Heart right ventricle (tissue), 16 donors: ENCODE measurements at regions not wholly inside any gene's neighbourhood (a gene's known extent, or its start where the extent isn't known, plus 50 kb on each side); places are given as distances from the start of the nearest gene placed in this dataset.

ENCODE experiments used
- ATAC-seq, 8 donors: fragments of 200-7000 bp; cut with Tn5 transposase; one replicate each; pipeline ENCODE4 v1.9.1; 2020; ENCODE audit warnings: mild to moderate bottlenecking in 8 of 8, moderate library complexity in 8 of 8, moderate number of reproducible peaks in 1 of 8
- DNase-seq, 2 donors: peaks; one replicate each; pipeline ENCODE4 v3.0.0-alpha.2; 2020
- H3K27ac ChIP-seq, 10 donors: fragments of 200-600 bp; sonication (generic) in 2 of 10; one replicate each; pipeline versions ENCODE4 v1.5.0 to v1.8.0; 2020 to 2022; ENCODE audit warnings: mild to moderate bottlenecking in 3 of 10
- H3K27me3 ChIP-seq, 7 donors: fragments of 200-600 bp; one replicate each; pipeline ENCODE4 v1.8.0; 2021 to 2022; ENCODE audit warnings: mild to moderate bottlenecking in 2 of 7
- H3K36me3 ChIP-seq, 9 donors: fragments of 200-600 bp; sonication (generic) in 1 of 9; one replicate each; pipeline versions ENCODE4 v1.5.0 to v1.8.0; 2020 to 2022; ENCODE audit warnings: mild to moderate bottlenecking in 2 of 9
- H3K4me1 ChIP-seq, 9 donors: fragments of 200-600 bp; sonication (generic) in 1 of 9; one replicate each; pipeline versions ENCODE4 v1.5.0 to v1.8.0; 2020 to 2022; ENCODE audit warnings: mild to moderate bottlenecking in 4 of 9
- H3K4me3 ChIP-seq, 10 donors: fragments of 200-600 bp; sonication (generic) in 2 of 10; one replicate each; pipeline versions ENCODE4 v1.5.0 to v1.8.0; 2020 to 2022; ENCODE audit warnings: mild to moderate bottlenecking in 7 of 10, moderate library complexity in 2 of 10
- H3K9me3 ChIP-seq, 11 donors: fragments of 200-600 bp in 10 of 11; sonication (generic) in 2 of 11; one replicate each; pipeline versions ENCODE4 v1.5.0 to v1.8.0; 2013 to 2022; ENCODE audit warnings: mild to moderate bottlenecking in 2 of 11, control low read depth in 1 of 11, moderate library complexity in 1 of 11
- WGBS, 2 donors: extraction: QIAGEN DNeasy Blood & Tissue Kit; methylation state at CpG; one replicate each; pipeline ENCODE4 v1.1.7; 2013; ENCODE audit warnings: inconsistent platforms in 1 of 2; 5-methylcytosine and 5-hydroxymethylcytosine counted together
- intact Hi-C, 10 donors: fragments of 100-400 bp; cut with DNase I; formaldehyde crosslinking; loops; one replicate each; pipeline versions ENCODE4 v1.11.1 to v1.14.2; 2022
- TF ChIP-seq, protein P1 (sequence below), 9 donors: fragments of 200-600 bp; sonication (generic) in 2 of 9; IDR thresholded peaks; one replicate each; pipeline versions ENCODE4 v1.5.0 to v1.8.0; 2021 to 2022; ENCODE audit warnings: antibody characterized with exemption in 9 of 9, mild to moderate bottlenecking in 5 of 9, moderate library complexity in 1 of 9
- donor health status: Arrhythmogenic right ventricular cardiomyopathy.
- donor health status: ischemic (EF 13 %, LVEDD 7.1; RV severe dilation, severe dysfunction).
- donor health status: healthy with polysubstance abuse.
- donor health status: DM: no; HTN: yes; CAD: no.
- donor health status: DM: no; HTN: no; CAD: no.
- donor health status: ischemic (EF 25% LVEDD 6.9; RV normal size, moderate dysfunction).
- donor health status: ischemic (EF 25% LVEDD 5.7; RV mildly dilated, moderate dysfunction).
- donor health status: healthy.
- donor health status: DM: yes; HTN: yes; CAD: no.
- donor health status: Ischemic cardiomyopathy.
- donor health status: ischemic (EF 35%, LVEDD 5.7; RV mildly dilated, moderate dysfunction).
- donor health status: nonischemic (EF 11% LVEDD 7.7; RV severe dilation, severe dysfunction).
- donor health status: DM: yes; HTN: yes; CAD: no.
- donor health status: PGD.
- donor health status: ischemic (EF 29% LVEDD 5.4; RV normal size, mild dysfunction).
- donor health status: nonischemic (EF 23%, LVEDD 6.1; RV moderate dilation, normal function).

DNA sequence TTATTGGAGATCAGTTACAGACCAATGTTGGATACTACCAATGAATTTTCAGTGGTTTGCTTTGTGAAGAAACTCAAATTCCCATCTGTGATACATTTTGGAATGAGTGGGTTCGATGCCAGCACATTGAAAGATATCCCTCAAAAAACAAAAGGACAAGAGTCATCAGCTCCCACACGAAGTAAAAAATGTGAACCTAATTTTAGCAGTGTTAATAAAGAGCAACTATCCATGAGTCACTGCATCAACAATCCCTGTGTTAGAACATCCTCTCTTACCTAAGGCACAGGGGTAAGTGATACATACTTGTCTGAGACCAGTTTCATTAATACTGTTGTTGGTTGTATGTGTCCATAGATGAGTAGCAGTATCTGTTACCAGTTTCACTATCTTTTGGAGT is 551.8 kb upstream of the SOX11 start:
- no peaks in the 10 kb centered on the region for H3K36me3 ChIP-seq
- 38 to 46% methylated on average over 2 of the region's 2 CpGs for WGBS, 2 donors
- H3K27me3 ChIP-seq = no peaks in the 10 kb centered on the region
- H3K9me3 ChIP-seq = peaks cover 0 to 27% (median 0%) of the 10 kb centered on the region in 11 donors
- no peak overlapping the region for H3K27ac ChIP-seq
- no peak for DNase-seq
- TF ChIP-seq, protein P1, sequence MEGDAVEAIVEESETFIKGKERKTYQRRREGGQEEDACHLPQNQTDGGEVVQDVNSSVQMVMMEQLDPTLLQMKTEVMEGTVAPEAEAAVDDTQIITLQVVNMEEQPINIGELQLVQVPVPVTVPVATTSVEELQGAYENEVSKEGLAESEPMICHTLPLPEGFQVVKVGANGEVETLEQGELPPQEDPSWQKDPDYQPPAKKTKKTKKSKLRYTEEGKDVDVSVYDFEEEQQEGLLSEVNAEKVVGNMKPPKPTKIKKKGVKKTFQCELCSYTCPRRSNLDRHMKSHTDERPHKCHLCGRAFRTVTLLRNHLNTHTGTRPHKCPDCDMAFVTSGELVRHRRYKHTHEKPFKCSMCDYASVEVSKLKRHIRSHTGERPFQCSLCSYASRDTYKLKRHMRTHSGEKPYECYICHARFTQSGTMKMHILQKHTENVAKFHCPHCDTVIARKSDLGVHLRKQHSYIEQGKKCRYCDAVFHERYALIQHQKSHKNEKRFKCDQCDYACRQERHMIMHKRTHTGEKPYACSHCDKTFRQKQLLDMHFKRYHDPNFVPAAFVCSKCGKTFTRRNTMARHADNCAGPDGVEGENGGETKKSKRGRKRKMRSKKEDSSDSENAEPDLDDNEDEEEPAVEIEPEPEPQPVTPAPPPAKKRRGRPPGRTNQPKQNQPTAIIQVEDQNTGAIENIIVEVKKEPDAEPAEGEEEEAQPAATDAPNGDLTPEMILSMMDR (IDR thresholded peaks at IDR 0.05) = no peak
- ATAC-seq = no peak
- H3K4me3 ChIP-seq = no peak overlapping the region
- no peaks in the 10 kb centered on the region for H3K4me1 ChIP-seq
- intact Hi-C loops = no loop called here

DNA sequence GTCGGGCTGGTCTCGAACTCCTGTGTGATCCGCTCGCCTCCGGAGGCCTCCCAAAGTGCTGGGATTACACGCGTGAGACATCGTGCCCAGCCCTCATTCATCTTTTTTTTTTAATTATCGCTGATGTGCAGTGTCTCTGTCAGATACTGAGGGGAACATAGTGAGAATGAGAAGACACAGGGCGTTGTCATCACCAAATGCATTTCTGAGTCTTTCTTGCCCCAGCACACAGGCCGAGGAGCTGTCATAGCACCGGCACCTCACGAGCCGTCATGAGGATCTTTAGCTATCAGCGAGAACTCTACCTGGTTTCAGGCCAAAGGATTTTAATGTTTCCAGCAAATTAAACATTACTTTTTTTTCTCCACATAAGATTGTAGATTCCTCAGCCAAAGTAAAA is 548.0 kb upstream of the SOX11 start:
- no peaks in the 10 kb centered on the region for H3K36me3 ChIP-seq
- peaks cover 0 to 51% (median under 1%) of the 10 kb centered on the region in 11 donors for H3K9me3 ChIP-seq
- no peak for DNase-seq
- 49 to 64% methylated on average over 15 of the region's 15 CpGs for WGBS, 2 donors
- intact Hi-C loops = no loop called here
- H3K27ac ChIP-seq = no peak overlapping the region
- no peaks in the 10 kb centered on the region for H3K4me1 ChIP-seq
- no peak for ATAC-seq
- H3K27me3 ChIP-seq = no peaks in the 10 kb centered on the region
- TF ChIP-seq, protein P1 (IDR thresholded peaks at IDR 0.05) = no peak
- no peak overlapping the region for H3K4me3 ChIP-seq

DNA sequence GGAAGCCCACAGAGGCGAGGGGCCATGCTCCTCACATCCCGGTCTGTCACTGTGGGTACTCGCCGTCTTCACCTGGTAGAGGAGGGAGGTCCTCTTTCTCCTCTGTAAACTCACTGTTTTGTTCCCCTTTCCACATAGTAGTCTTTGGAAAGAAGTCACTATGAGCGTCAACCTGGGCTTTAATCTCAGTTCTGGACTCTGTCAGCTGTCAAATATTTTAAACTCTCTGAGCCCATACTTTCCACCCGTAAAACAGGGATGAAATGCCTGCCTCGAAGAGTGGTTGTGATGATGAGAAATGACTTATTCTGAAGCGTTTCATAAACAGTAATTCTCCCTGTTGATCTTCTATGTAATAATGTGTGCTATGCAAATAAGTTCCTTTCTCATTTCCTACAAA is 547.1 kb upstream of the SOX11 start:
- Histone ChIP-seq H3K27ac (no peak overlapping the region), H3K9me3 (peaks cover 0 to 60% (median 3%) of the 10 kb centered on the region in 11 donors), H3K36me3 (no peaks in the 10 kb centered on the region), H3K4me1 (no peaks in the 10 kb centered on the region), H3K27me3 (no peaks in the 10 kb centered on the region), H3K4me3 (no peak overlapping the region)
- DNase-seq (no peak), ATAC-seq (no peak)
- intact Hi-C loops = no loop called here
- TF ChIP-seq, protein P1 (IDR thresholded peaks at IDR 0.05) = no peak
- 50 to 54% methylated on average over 8 of the region's 8 CpGs for WGBS, 2 donors

DNA sequence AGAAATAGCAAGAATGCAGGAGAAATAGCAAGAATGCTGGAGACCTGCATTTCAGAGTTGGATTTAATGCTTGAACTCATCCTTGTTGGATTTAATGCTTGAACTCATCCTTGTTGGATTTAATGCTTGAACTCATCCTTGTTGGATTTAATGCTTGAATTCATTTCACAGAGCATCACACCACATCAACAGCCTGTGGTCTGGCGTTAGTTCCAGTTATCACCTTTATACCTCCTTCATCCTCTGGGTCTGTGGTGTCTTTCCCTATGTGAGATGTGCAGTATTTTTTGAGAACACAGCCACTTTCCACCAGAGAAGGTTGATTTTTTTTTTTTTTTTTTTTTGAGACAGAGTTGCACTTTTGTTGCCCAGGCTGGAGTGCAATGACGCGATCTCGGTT is 546.4 kb upstream of the SOX11 start:
- H3K9me3 ChIP-seq = peaks cover 0 to 60% (median 3%) of the 10 kb centered on the region in 11 donors

More for the DNA sequence above, 546.4 kb upstream of the SOX11 start:
- H3K36me3 ChIP-seq = no peaks in the 10 kb centered on the region
- TF ChIP-seq, protein P1 (IDR thresholded peaks at IDR 0.05) = no peak
- H3K4me3 ChIP-seq = no peak overlapping the region
- DNase-seq (no peak), ATAC-seq (no peak)
- no peaks in the 10 kb centered on the region for H3K27me3 ChIP-seq
- no peaks in the 10 kb centered on the region for H3K4me1 ChIP-seq
- 94 to 97% methylated on average over 4 of the region's 4 CpGs for WGBS, 2 donors
- intact Hi-C loops = no loop called here
- H3K27ac ChIP-seq = no peak overlapping the region
